ENCODE measurements at regions not wholly inside any gene's neighbourhood (a gene's known extent, or its start where the extent isn't known, plus 50 kb on each side); places are given as distances from the start of the nearest gene placed in this dataset.

DNA sequence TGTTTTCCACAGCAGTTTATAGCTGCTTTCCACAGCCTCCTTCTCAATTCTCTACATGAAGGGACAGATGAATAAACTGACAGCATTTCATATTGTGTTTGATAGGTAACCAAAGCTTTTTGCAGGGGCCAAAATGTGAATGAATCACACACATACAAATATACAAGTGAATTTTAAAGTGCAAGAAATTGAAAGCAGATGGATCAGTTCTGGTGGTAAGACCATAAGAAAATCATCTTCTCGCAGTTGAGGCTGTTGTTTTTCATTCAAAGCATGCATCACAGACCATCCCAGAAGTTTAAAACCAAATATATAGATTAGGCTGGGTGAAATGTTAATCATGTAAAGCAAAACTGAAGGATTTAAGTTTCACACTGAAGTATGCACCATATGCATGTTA, 1569.4 kb downstream of the PCDH9 start:
- no peaks in the 10 kb centered on the region for H3K36me3 ChIP-seq (ENCODE audit: insufficient read depth, low read length)
- no peak overlapping the region for H3K27ac Mint-ChIP-seq
- H3K36me3 Mint-ChIP-seq (ENCODE audit: low read depth) = no peaks in the 10 kb centered on the region
- H3K9me3 Mint-ChIP-seq = peaks cover 11% of the 10 kb centered on the region
- H3K9me3 ChIP-seq (ENCODE audit: control insufficient read depth in 1 of 2, insufficient read depth in 1 of 2, low read length in 2 of 2) = no peaks in the 10 kb centered on the region
- DNase-seq (no peak), ATAC-seq (ENCODE audit: poor library complexity) (no peak)
- TF ChIP-seq, protein P1, sequence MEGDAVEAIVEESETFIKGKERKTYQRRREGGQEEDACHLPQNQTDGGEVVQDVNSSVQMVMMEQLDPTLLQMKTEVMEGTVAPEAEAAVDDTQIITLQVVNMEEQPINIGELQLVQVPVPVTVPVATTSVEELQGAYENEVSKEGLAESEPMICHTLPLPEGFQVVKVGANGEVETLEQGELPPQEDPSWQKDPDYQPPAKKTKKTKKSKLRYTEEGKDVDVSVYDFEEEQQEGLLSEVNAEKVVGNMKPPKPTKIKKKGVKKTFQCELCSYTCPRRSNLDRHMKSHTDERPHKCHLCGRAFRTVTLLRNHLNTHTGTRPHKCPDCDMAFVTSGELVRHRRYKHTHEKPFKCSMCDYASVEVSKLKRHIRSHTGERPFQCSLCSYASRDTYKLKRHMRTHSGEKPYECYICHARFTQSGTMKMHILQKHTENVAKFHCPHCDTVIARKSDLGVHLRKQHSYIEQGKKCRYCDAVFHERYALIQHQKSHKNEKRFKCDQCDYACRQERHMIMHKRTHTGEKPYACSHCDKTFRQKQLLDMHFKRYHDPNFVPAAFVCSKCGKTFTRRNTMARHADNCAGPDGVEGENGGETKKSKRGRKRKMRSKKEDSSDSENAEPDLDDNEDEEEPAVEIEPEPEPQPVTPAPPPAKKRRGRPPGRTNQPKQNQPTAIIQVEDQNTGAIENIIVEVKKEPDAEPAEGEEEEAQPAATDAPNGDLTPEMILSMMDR (IDR thresholded peaks at IDR 0.05) = no peak
- no peaks in the 10 kb centered on the region for H3K27me3 Mint-ChIP-seq
- H3K4me3 Mint-ChIP-seq = no peak overlapping the region
- CTCF ChIA-PET = no interaction called here
- no peaks in the 10 kb centered on the region for H3K4me1 Mint-ChIP-seq (ENCODE audit: low read depth)
- no peaks in the 10 kb centered on the region for H3K4me1 ChIP-seq (ENCODE audit: insufficient read depth, low read length)
- H3K4me3 ChIP-seq (ENCODE audit: low read length) = no peak overlapping the region
- intact Hi-C loops (cut with DNase I, micrococcal nuclease) = no loop called here
- no peaks in the 10 kb centered on the region for H3K27me3 ChIP-seq (ENCODE audit: control insufficient read depth in 1 of 2, insufficient read depth in 2 of 2, low read length in 2 of 2)
- no peak overlapping the region for H3K27ac ChIP-seq (ENCODE audit: low read depth in 1 of 2, low read length in 2 of 2)
- POLR2A ChIA-PET = no interaction called here

DNA sequence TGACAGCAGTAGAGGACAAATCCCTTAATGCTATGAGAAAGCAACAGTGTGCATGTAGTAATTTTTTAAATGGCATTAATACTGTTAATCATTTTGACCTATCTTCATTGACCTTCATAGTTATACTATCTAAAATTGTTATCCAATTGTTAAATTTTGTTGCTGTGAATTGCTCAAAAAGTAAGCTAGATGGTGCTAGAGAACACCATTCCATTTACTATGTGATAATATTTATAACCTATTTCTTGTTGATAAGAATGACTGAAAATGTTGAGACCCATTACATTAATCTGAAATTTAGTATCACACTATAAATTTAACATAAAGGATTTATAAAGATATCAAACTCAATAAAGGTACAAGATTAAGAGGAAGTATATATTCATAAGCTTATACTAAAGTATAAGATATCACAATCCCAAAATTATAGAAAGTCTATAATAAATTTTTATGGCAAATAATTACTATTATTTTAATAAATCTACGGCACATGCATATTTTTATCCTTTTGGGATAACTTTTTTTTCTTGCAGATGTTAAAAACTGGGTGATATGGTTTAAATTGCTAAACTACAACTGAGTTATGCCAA, 1573.3 kb downstream of the PCDH9 start:
- Mint-ChIP-seq H3K9me3 (peaks cover 5% of the 10 kb centered on the region), H3K27ac (no peak overlapping the region), H3K4me1 (ENCODE audit: low read depth) (no peaks in the 10 kb centered on the region), H3K36me3 (ENCODE audit: low read depth) (no peaks in the 10 kb centered on the region), H3K4me3 (no peak overlapping the region), H3K27me3 (no peaks in the 10 kb centered on the region)
- H3K4me3 ChIP-seq (ENCODE audit: low read length) = no peak overlapping the region
- ATAC-seq (ENCODE audit: poor library complexity) (no peak), DNase-seq (no peak)
- no peaks in the 10 kb centered on the region for H3K36me3 ChIP-seq (ENCODE audit: insufficient read depth, low read length)
- CTCF ChIA-PET = no interaction called here
- H3K27ac ChIP-seq (ENCODE audit: low read depth in 1 of 2, low read length in 2 of 2) = no peak overlapping the region
- H3K27me3 ChIP-seq (ENCODE audit: control insufficient read depth in 1 of 2, insufficient read depth in 2 of 2, low read length in 2 of 2) = no peaks in the 10 kb centered on the region
- intact Hi-C loops (cut with DNase I, micrococcal nuclease) = no loop called here
- H3K4me1 ChIP-seq (ENCODE audit: insufficient read depth, low read length) = no peaks in the 10 kb centered on the region
- TF ChIP-seq, protein P1 (IDR thresholded peaks at IDR 0.05) = no peak
- POLR2A ChIA-PET = no interaction called here
- H3K9me3 ChIP-seq (ENCODE audit: control insufficient read depth in 1 of 2, insufficient read depth in 1 of 2, low read length in 2 of 2) = no peaks in the 10 kb centered on the region

DNA sequence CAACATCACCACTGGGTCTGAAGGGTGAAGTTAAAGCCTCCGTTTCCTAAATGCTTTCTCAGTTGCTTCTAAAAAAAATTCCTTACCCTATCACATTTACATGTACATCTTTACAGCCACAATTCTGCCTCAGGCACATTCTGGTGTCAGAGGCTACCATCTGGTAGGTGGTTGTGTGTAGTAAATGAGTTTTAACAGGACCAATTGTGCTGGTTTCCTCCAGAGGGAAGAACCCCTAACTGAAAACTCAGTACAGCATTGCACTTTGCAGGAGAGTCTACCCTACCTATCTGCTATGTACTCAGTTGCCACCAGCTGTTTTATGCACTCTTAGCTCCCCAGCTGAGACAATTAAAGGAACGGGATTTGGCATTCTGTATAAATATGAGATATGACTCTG, 1576.5 kb downstream of the PCDH9 start:
- ChIA-PET POLR2A (no interaction called here), CTCF (no interaction called here)
- H3K36me3 ChIP-seq (ENCODE audit: insufficient read depth, low read length) = no peaks in the 10 kb centered on the region
- H3K4me3 ChIP-seq (ENCODE audit: low read length) = no peak overlapping the region
- ATAC-seq (ENCODE audit: poor library complexity) (no peak), DNase-seq (no peak)
- no peaks in the 10 kb centered on the region for H3K9me3 ChIP-seq (ENCODE audit: control insufficient read depth in 1 of 2, insufficient read depth in 1 of 2, low read length in 2 of 2)
- no peaks in the 10 kb centered on the region for H3K4me1 ChIP-seq (ENCODE audit: insufficient read depth, low read length)
- TF ChIP-seq, protein P1 (IDR thresholded peaks at IDR 0.05) = no peak
- H3K27ac ChIP-seq (ENCODE audit: low read depth in 1 of 2, low read length in 2 of 2) = no peak overlapping the region
- Mint-ChIP-seq H3K4me3 (no peak overlapping the region), H3K27ac (no peak overlapping the region), H3K36me3 (ENCODE audit: low read depth) (no peaks in the 10 kb centered on the region), H3K9me3 (peaks cover 3% of the 10 kb centered on the region), H3K4me1 (ENCODE audit: low read depth) (no peaks in the 10 kb centered on the region), H3K27me3 (no peaks in the 10 kb centered on the region)
- intact Hi-C loops (cut with DNase I, micrococcal nuclease) = no loop called here
- H3K27me3 ChIP-seq (ENCODE audit: control insufficient read depth in 1 of 2, insufficient read depth in 2 of 2, low read length in 2 of 2) = no peaks in the 10 kb centered on the region
